BE2C (cell line): ENCODE measurements at regions not wholly inside any gene's neighbourhood (a gene's known extent, or its start where the extent isn't known, plus 50 kb on each side); places are given as distances from the start of the nearest gene placed in this dataset.
A peak's percentile ranks its signal among the peaks of the same experiment; 100 is the strongest.

Experiments
- DNase-seq: peaks from one replicate; pipeline ENCODE4 v3.0.0-alpha.2; 2020
- H3K27me3 ChIP-seq: fragments of 250-450 bp; sonication (Bioruptor Pico); 2 replicates; pipeline ENCODE4 v1.5.1; 2020; ENCODE audit warnings: mild to moderate bottlenecking
- H3K36me3 ChIP-seq: fragments of 250-450 bp; sonication (Bioruptor Pico); 2 replicates; pipeline ENCODE4 v1.5.1; 2020; ENCODE audit warnings: mild to moderate bottlenecking
- H3K4me1 ChIP-seq: fragments of 250-450 bp; sonication (Bioruptor Pico); 2 replicates; pipeline ENCODE4 v1.5.1; 2020
- H3K4me3 ChIP-seq: 2 replicates; pipeline ENCODE4 v1.5.1; 2011; ENCODE audit warnings: low read depth, low read length
- H3K9me3 ChIP-seq: fragments of 250-450 bp; sonication (Bioruptor Pico); 2 replicates; pipeline ENCODE4 v1.5.1; 2020
- CTCF ChIP-seq: IDR thresholded peaks from 2 replicates; pipeline ENCODE4 v1.5.1; 2012; ENCODE audit warnings: mild to moderate bottlenecking, low read depth, low read length

GRCh38 chr1:166261511-166261910 lies 94.7 kb upstream of the FAM78B start:
- Histone ChIP-seq H3K4me3 (no peak overlapping the region), H3K27me3 (no peaks in the 10 kb centered on the region), H3K9me3 (no peaks in the 10 kb centered on the region), H3K36me3 (no peaks in the 10 kb centered on the region), H3K4me1 (no peaks in the 10 kb centered on the region)
- no peak for TF ChIP-seq CTCF
- DNase-seq, result no peak

GRCh38 chr1:166270476-166271150 lies 103.8 kb upstream of the FAM78B start:
- H3K4me1 ChIP-seq, result peaks cover 9% of the 10 kb centered on the region

GRCh38 chr1:166271151-166271538 lies 104.3 kb upstream of the FAM78B start:
- H3K9me3 ChIP-seq, result no peaks in the 10 kb centered on the region
- H3K36me3 ChIP-seq, result no peaks in the 10 kb centered on the region
- no peak overlapping the region for H3K4me3 ChIP-seq
- no peak for DNase-seq
- H3K27me3 ChIP-seq, result no peaks in the 10 kb centered on the region
- peaks cover 9% of the 10 kb centered on the region for H3K4me1 ChIP-seq
- TF ChIP-seq CTCF, result no peak

More at GRCh38 chr1:166270476-166271150, 103.8 kb upstream of the FAM78B start:
- no peak for DNase-seq
- Histone ChIP-seq H3K9me3 (no peaks in the 10 kb centered on the region), H3K27me3 (no peaks in the 10 kb centered on the region), H3K36me3 (no peaks in the 10 kb centered on the region), H3K4me3 (no peak overlapping the region)
- no peak for TF ChIP-seq CTCF

- DNase-seq, result no peak
These were observed 105.4 kb upstream of the FAM78B start for GRCh38 chr1:166272155-166272554.

GRCh38 chr1:166272851-166273250 lies 106.0 kb upstream of the FAM78B start:
- peak; percentile 14 for DNase-seq
- Histone ChIP-seq H3K9me3 (no peaks in the 10 kb centered on the region), H3K36me3 (no peaks in the 10 kb centered on the region), H3K27me3 (no peaks in the 10 kb centered on the region), H3K4me3 (no peak overlapping the region), H3K4me1 (peaks cover 9% of the 10 kb centered on the region)
- no peak for TF ChIP-seq CTCF

More at GRCh38 chr1:166272155-166272554, 105.4 kb upstream of the FAM78B start:
- H3K9me3 ChIP-seq, result no peaks in the 10 kb centered on the region
- no peaks in the 10 kb centered on the region for H3K36me3 ChIP-seq
- no peaks in the 10 kb centered on the region for H3K27me3 ChIP-seq
- H3K4me1 ChIP-seq, result peaks cover 9% of the 10 kb centered on the region
- no peak for TF ChIP-seq CTCF
- no peak overlapping the region for H3K4me3 ChIP-seq

- Histone ChIP-seq H3K9me3 (no peaks in the 10 kb centered on the region), H3K4me1 (peaks cover 9% of the 10 kb centered on the region), H3K36me3 (no peaks in the 10 kb centered on the region), H3K4me3 (no peak overlapping the region), H3K27me3 (no peaks in the 10 kb centered on the region)
- DNase-seq, result peak; percentile 78
- no peak for TF ChIP-seq CTCF
These were observed 106.8 kb upstream of the FAM78B start for GRCh38 chr1:166273618-166274017.
